Left lung (tissue), 4 donors: ENCODE measurements at regions not wholly inside any gene's neighbourhood (a gene's known extent, or its start where the extent isn't known, plus 50 kb on each side); places are given as distances from the start of the nearest gene placed in this dataset.

Experiments
- ATAC-seq: fragments of 200-7000 bp; cut with Tn5 transposase; one replicate; pipeline ENCODE4 v1.9.1; 2020; ENCODE audit warnings: moderate library complexity
- DNase-seq, 4 donors: peaks; one replicate each; pipeline ENCODE4 v3.0.0-alpha.2; 2013 to 2020
- H3K27ac ChIP-seq, 2 donors: fragments of 200-600 bp; sonication (generic) in 1 of 2; one replicate each; pipeline versions ENCODE4 v1.5.0 to v1.8.0; 2020 to 2021
- H3K27me3 ChIP-seq, 2 donors: fragments of 200-600 bp; sonication (generic) in 1 of 2; one replicate each; pipeline versions ENCODE4 v1.5.0 to v1.8.0; 2020 to 2021
- H3K36me3 ChIP-seq, 2 donors: fragments of 200-600 bp; sonication (generic) in 1 of 2; one replicate each; pipeline versions ENCODE4 v1.5.0 to v1.8.0; 2020 to 2021
- H3K4me1 ChIP-seq, 2 donors: fragments of 200-600 bp; one replicate each; pipeline ENCODE4 v1.8.0; 2021
- H3K4me3 ChIP-seq, 2 donors: fragments of 200-600 bp; sonication (generic) in 1 of 2; one replicate each; pipeline versions ENCODE4 v1.5.0 to v1.8.0; 2020 to 2021; ENCODE audit warnings: mild to moderate bottlenecking in 1 of 2
- H3K9me3 ChIP-seq, 2 donors: fragments of 200-600 bp; sonication (generic) in 1 of 2; one replicate each; pipeline versions ENCODE4 v1.5.0 to v1.8.0; 2020 to 2021
- CTCF ChIP-seq, 2 donors: fragments of 200-600 bp; sonication (generic) in 1 of 2; IDR thresholded peaks; one replicate each; pipeline versions ENCODE4 v1.5.0 to v1.8.0; 2021; ENCODE audit warnings: antibody characterized with exemption in 2 of 2
- intact Hi-C, 2 donors: fragments of 100-400 bp; cut with DNase I; formaldehyde crosslinking; loops; one replicate each; pipeline versions ENCODE4 v1.11.2 to v1.14.2; 2022
- donor health status: DM: no; HTN: yes; CAD: no.
- donor health status: DM: no; HTN: no; CAD: no.

- H3K9me3 ChIP-seq: no peaks in the 10 kb centered on the region
- H3K4me1 ChIP-seq: no peaks in the 10 kb centered on the region
- H3K27ac ChIP-seq: no peak overlapping the region
- H3K27me3 ChIP-seq: no peaks in the 10 kb centered on the region
- no peak overlapping the region for H3K4me3 ChIP-seq
- no peaks in the 10 kb centered on the region for H3K36me3 ChIP-seq
- TF ChIP-seq CTCF (IDR thresholded peaks at IDR 0.05): no peak
- no peak for DNase-seq
- intact Hi-C loops: no loop called here
- ATAC-seq: no peak
Observed at GRCh38 chr4:176964116-176964691, 171.5 kb upstream of the VEGFC start.

GRCh38 chr4:176967586-176967985 lies 174.9 kb upstream of the VEGFC start:
- intact Hi-C loops: no loop called here
- Histone ChIP-seq H3K4me1 (no peaks in the 10 kb centered on the region), H3K9me3 (no peaks in the 10 kb centered on the region), H3K4me3 (no peak overlapping the region), H3K36me3 (no peaks in the 10 kb centered on the region), H3K27me3 (no peaks in the 10 kb centered on the region), H3K27ac (no peak overlapping the region)
- ATAC-seq: no peak
- TF ChIP-seq CTCF (IDR thresholded peaks at IDR 0.05): no peak
- DNase-seq: no peak

GRCh38 chr4:176968094-176968493 lies 175.4 kb upstream of the VEGFC start:
- H3K27ac ChIP-seq: no peak overlapping the region
- DNase-seq (no peak), ATAC-seq (no peak)
- H3K36me3 ChIP-seq: no peaks in the 10 kb centered on the region
- H3K4me3 ChIP-seq: no peak overlapping the region
- H3K27me3 ChIP-seq: no peaks in the 10 kb centered on the region
- H3K9me3 ChIP-seq: no peaks in the 10 kb centered on the region
- no peaks in the 10 kb centered on the region for H3K4me1 ChIP-seq
- TF ChIP-seq CTCF (IDR thresholded peaks at IDR 0.05): no peak
- intact Hi-C loops: no loop called here

GRCh38 chr4:176969011-176969410 lies 176.3 kb upstream of the VEGFC start:
- intact Hi-C loops: no loop called here
- H3K4me1 ChIP-seq: no peaks in the 10 kb centered on the region
- ATAC-seq (no peak), DNase-seq (no peak)
- no peak overlapping the region for H3K4me3 ChIP-seq
- H3K27me3 ChIP-seq: no peaks in the 10 kb centered on the region
- no peaks in the 10 kb centered on the region for H3K9me3 ChIP-seq
- H3K36me3 ChIP-seq: no peaks in the 10 kb centered on the region
- H3K27ac ChIP-seq: no peak overlapping the region
- TF ChIP-seq CTCF (IDR thresholded peaks at IDR 0.05): no peak

GRCh38 chr4:176970853-176971252 lies 178.1 kb upstream of the VEGFC start:
- H3K4me3 ChIP-seq: no peak overlapping the region
- no peaks in the 10 kb centered on the region for H3K4me1 ChIP-seq
- intact Hi-C loops: no loop called here

More at GRCh38 chr4:176970853-176971252, 178.1 kb upstream of the VEGFC start:
- Histone ChIP-seq H3K9me3 (no peaks in the 10 kb centered on the region), H3K27me3 (no peaks in the 10 kb centered on the region), H3K36me3 (no peaks in the 10 kb centered on the region), H3K27ac (no peak overlapping the region)
- TF ChIP-seq CTCF (IDR thresholded peaks at IDR 0.05): no peak
- ATAC-seq (no peak), DNase-seq (no peak)
